ENCODE measurements at regions not wholly inside any gene's neighbourhood (a gene's known extent, or its start where the extent isn't known, plus 50 kb on each side); places are given as distances from the start of the nearest gene placed in this dataset.

DNA sequence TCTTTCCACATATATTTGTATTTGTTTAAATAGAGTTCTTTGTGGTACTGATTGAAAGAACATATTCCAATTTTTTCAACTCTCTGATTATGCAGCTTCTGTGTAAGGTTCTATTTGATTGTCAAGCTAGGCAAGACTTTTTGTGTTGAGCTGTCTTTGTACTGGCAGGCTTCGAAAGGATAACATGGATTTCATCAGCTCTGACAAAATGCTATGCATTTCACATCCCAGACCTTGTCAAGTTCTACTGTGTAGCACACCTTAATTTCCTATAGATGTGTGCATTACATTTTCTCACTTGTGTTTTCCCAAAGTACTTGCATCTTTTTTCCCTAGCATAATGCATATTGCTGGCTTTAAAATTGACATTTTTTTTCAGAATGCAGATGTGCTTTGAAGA lies 555.0 kb upstream of the GYPC start:
- H4K20me1 ChIP-seq (ENCODE audit: insufficient read depth, low read length) = no peaks in the 10 kb centered on the region
- POLR2A ChIA-PET = no interaction called here
- no peak overlapping the region for H3K9ac ChIP-seq (ENCODE audit: insufficient read depth, low read depth, low read length)
- TF ChIP-seq, protein P1, sequence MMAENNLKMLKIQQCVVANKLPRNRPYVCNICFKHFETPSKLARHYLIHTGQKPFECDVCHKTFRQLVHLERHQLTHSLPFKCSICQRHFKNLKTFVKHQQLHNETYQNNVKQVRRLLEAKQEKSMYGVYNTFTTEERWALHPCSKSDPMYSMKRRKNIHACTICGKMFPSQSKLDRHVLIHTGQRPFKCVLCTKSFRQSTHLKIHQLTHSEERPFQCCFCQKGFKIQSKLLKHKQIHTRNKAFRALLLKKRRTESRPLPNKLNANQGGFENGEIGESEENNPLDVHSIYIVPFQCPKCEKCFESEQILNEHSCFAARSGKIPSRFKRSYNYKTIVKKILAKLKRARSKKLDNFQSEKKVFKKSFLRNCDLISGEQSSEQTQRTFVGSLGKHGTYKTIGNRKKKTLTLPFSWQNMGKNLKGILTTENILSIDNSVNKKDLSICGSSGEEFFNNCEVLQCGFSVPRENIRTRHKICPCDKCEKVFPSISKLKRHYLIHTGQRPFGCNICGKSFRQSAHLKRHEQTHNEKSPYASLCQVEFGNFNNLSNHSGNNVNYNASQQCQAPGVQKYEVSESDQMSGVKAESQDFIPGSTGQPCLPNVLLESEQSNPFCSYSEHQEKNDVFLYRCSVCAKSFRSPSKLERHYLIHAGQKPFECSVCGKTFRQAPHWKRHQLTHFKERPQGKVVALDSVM (CRISPR knock-in tag; IDR thresholded peaks at IDR 0.05) = no peak
- TF ChIP-seq HDAC6 (IDR thresholded peaks at IDR 0.05; ENCODE audit: low read depth, low read length) (no peak), HIVEP1 (CRISPR knock-in tag; IDR thresholded peaks at IDR 0.05) (no peak), PRPF4 (IDR thresholded peaks at IDR 0.05; ENCODE audit: low read depth, low read length, poor library complexity, severe bottlenecking) (no peak), GATAD1 (CRISPR knock-in tag; IDR thresholded peaks at IDR 0.05) (no peak), PHF8 (CRISPR knock-in tag; IDR thresholded peaks at IDR 0.05) (no peak), MTF1 (CRISPR knock-in tag; IDR thresholded peaks at IDR 0.05) (no peak), ZNF33B (CRISPR knock-in tag; IDR thresholded peaks at IDR 0.05) (no peak), RXRA (CRISPR knock-in tag; IDR thresholded peaks at IDR 0.05) (no peak), MBD4 (IDR thresholded peaks at IDR 0.05; ENCODE audit: borderline replicate concordance, low read length) (no peak)
- TF ChIP-seq, protein P2, sequence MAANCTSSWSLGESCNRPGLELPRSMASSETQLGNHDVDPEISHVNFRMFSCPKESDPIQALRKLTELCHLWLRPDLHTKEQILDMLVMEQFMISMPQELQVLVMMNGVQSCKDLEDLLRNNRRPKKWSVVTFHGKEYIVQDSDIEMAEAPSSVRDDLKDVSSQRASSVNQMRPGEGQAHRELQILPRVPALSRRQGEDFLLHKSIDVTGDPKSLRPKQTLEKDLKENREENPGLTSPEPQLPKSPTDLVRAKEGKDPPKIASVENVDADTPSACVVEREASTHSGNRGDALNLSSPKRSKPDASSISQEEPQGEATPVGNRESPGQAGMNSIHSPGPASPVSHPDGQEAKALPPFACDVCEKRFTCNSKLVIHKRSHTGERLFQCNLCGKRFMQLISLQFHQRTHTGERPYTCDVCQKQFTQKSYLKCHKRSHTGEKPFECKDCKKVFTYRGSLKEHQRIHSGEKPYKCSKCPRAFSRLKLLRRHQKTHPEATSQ (CRISPR knock-in tag; IDR thresholded peaks at IDR 0.05; ENCODE audit: borderline replicate concordance) = no peak
- TF ChIP-seq, protein P3, sequence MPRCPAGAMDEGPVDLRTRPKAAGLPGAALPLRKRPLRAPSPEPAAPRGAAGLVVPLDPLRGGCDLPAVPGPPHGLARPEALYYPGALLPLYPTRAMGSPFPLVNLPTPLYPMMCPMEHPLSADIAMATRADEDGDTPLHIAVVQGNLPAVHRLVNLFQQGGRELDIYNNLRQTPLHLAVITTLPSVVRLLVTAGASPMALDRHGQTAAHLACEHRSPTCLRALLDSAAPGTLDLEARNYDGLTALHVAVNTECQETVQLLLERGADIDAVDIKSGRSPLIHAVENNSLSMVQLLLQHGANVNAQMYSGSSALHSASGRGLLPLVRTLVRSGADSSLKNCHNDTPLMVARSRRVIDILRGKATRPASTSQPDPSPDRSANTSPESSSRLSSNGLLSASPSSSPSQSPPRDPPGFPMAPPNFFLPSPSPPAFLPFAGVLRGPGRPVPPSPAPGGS (CRISPR knock-in tag; IDR thresholded peaks at IDR 0.05) = no peak
- TF ChIP-seq, protein P4, sequence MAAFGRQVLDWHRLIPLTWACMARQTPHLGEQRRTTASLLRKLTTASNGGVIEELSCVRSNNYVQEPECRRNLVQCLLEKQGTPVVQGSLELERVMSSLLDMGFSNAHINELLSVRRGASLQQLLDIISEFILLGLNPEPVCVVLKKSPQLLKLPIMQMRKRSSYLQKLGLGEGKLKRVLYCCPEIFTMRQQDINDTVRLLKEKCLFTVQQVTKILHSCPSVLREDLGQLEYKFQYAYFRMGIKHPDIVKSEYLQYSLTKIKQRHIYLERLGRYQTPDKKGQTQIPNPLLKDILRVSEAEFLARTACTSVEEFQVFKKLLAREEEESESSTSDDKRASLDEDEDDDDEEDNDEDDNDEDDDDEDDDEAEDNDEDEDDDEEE (CRISPR knock-in tag; IDR thresholded peaks at IDR 0.05) = no peak
- WGBS (ENCODE audit: low lambda C conversion rate) = 4% methylated on average over 1 of the region's 1 CpG
- ATAC-seq (no peak), DNase-seq (ENCODE audit: low spot score) (no peak), FAIRE-seq (no peak)
- no peaks in the 10 kb centered on the region for H3K4me1 ChIP-seq (ENCODE audit: insufficient read depth, low read length)
- BruUV-seq (replicated peaks) = no TSS peak
- H3K27me3 ChIP-seq (ENCODE audit: control insufficient read depth in 1 of 2, insufficient read depth in 2 of 2, low read length in 2 of 2) = no peaks in the 10 kb centered on the region
- no peaks in the 10 kb centered on the region for H3K79me2 ChIP-seq (ENCODE audit: insufficient read depth, low read length)
- peaks cover 69% of the 10 kb centered on the region for H3K9me3 ChIP-seq (ENCODE audit: low read length)
- in situ Hi-C loops (cut with HindIII; ENCODE audit: extremely low pct_ligation_motif_present, low pct_unique_long_range_greater_than_20kb) = no loop called here
- H3K4me2 ChIP-seq (ENCODE audit: low read depth, low read length) = no peak overlapping the region
- CTCF ChIA-PET (ENCODE audit: low intra/inter-chr PET ratio, low total read pairs) = no interaction called here
- no peak overlapping the region for H3K27ac ChIP-seq (ENCODE audit: extremely low read length, insufficient read depth, low read length)
- intact Hi-C loops (cut with micrococcal nuclease; ENCODE audit: unreplicated experiment) = no loop called here
- no peaks in the 10 kb centered on the region for H3K36me3 ChIP-seq (replicated peaks in 1 of 2; ENCODE audit: control insufficient read depth in 1 of 2, insufficient read depth in 2 of 2, low read length in 2 of 2)
- no peak overlapping the region for H2AFZ ChIP-seq (ENCODE audit: low read length)
- H3K4me3 ChIP-seq (replicated peaks in 1 of 3; ENCODE audit: insufficient read depth in 1 of 3, low read depth in 2 of 3, low read length in 3 of 3) = no peak overlapping the region

All from HepG2 (cell line).